ENCODE measurements at regions not wholly inside any gene's neighbourhood (a gene's known extent, or its start where the extent isn't known, plus 50 kb on each side); places are given as distances from the start of the nearest gene placed in this dataset.
"Not testable (repeated sequence)": the region's sequence is repeated elsewhere in the genome, so short reads cannot be mapped to it uniquely, and the experiment has no call there.

GRCh38 chr5:30385754-30386153 lies 807.7 kb upstream of the CDH6 start:
- Mint-ChIP-seq H3K4me3 (ENCODE audit: unreplicated experiment) (no peak overlapping the region), H3K27ac (ENCODE audit: unreplicated experiment) (no peak overlapping the region), H3K36me3 (ENCODE audit: low read depth) (no peaks in the 10 kb centered on the region), H3K4me1 (ENCODE audit: low read depth) (peaks cover 7% of the 10 kb centered on the region), H3K9me3 (ENCODE audit: low read depth) (peaks cover 6% of the 10 kb centered on the region), H3K27me3 (ENCODE audit: low read depth) (no peaks in the 10 kb centered on the region)
- TF ChIP-seq CTCF (IDR thresholded peaks at IDR 0.05): no peak
- DNase-seq (ENCODE audit: low spot score): no peak

DNA sequence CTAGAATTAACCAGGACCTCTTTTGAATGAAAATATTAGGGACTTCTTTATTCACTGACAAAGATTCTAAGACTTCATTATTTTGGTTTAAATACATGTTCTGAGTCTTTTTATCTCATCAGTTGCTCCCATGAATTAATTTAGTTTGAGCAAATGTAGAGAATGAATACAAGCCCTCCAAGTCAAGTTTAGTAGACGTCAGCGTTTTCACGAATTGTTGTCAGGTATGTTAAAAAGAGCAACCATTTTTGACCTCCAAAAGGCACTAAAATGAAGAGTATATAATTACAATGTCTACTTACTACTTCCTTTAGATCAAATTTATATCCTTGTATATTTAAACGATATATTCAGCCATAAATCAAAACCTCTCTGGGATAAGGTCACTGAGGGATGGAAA lies 809.3 kb upstream of the CDH6 start:
- H3K9me3 Mint-ChIP-seq (ENCODE audit: low read depth): peaks cover 6% of the 10 kb centered on the region
- H3K27me3 Mint-ChIP-seq (ENCODE audit: low read depth): no peaks in the 10 kb centered on the region

DNA sequence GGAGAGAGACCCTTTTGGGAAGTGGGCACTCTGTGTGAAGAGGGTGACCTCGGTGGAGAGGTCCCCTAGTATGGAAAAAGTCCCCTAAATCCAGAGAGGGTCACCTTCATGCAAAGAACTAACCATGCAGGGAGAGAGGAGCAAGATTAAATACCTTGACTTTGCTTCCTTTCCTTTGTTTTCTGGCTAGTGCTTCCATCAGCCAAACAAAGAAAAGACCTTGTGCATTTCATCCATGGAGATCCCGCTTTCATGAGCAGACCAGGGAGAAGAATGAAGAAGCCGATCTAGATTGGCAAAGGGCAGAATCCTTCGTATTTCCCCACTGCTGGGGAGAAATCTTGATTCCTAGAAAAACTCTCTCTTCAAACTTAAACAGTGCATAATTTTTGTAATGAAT lies 813.3 kb upstream of the CDH6 start:
- Mint-ChIP-seq H3K36me3 (ENCODE audit: low read depth) (no peaks in the 10 kb centered on the region), H3K4me3 (ENCODE audit: unreplicated experiment) (no peak overlapping the region), H3K27me3 (ENCODE audit: low read depth) (no peaks in the 10 kb centered on the region), H3K4me1 (ENCODE audit: low read depth) (no peaks in the 10 kb centered on the region), H3K27ac (ENCODE audit: unreplicated experiment) (no peak overlapping the region), H3K9me3 (ENCODE audit: low read depth) (peaks cover 12% of the 10 kb centered on the region)
- no peak for TF ChIP-seq CTCF (IDR thresholded peaks at IDR 0.05)
- DNase-seq (ENCODE audit: low spot score): no peak

More for the DNA sequence above, 809.3 kb upstream of the CDH6 start:
- H3K4me3 Mint-ChIP-seq (ENCODE audit: unreplicated experiment): no peak overlapping the region
- no peaks in the 10 kb centered on the region for H3K36me3 Mint-ChIP-seq (ENCODE audit: low read depth)
- no peak overlapping the region for H3K27ac Mint-ChIP-seq (ENCODE audit: unreplicated experiment)
- no peak for TF ChIP-seq CTCF (IDR thresholded peaks at IDR 0.05)
- no peaks in the 10 kb centered on the region for H3K4me1 Mint-ChIP-seq (ENCODE audit: low read depth)
- no peak for DNase-seq (ENCODE audit: low spot score)

- Mint-ChIP-seq H3K27ac (ENCODE audit: unreplicated experiment) (no peak overlapping the region), H3K27me3 (ENCODE audit: low read depth) (no peaks in the 10 kb centered on the region), H3K36me3 (ENCODE audit: low read depth) (no peaks in the 10 kb centered on the region), H3K9me3 (ENCODE audit: low read depth) (peaks cover 12% of the 10 kb centered on the region), H3K4me3 (ENCODE audit: unreplicated experiment) (no peak overlapping the region), H3K4me1 (ENCODE audit: low read depth) (no peaks in the 10 kb centered on the region)
- TF ChIP-seq CTCF (IDR thresholded peaks at IDR 0.05): no peak
- no peak for DNase-seq (ENCODE audit: low spot score)
Observed at GRCh38 chr5:30376848-30377247, 816.6 kb upstream of the CDH6 start.

DNA sequence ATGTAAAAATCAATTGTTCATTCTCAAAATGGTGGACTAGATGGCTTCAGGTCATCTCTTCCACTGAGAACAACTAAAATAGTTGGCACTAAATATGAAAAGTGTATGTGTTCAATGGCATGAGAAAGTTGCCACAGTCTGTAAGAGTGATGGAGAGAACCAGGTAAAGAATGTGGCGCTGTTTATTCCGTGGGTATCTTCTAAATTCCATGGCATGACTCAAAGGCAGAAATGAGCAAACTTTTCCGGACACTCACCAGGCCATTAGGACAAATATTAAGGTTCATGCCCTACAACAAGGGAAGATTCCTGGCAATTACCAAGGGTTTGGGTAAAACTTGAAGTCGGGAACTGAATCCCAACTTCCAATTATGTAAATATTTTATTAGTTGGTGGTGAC lies 825.4 kb upstream of the CDH6 start:
- H3K9me3 Mint-ChIP-seq (ENCODE audit: low read depth): peaks cover 18% of the 10 kb centered on the region
- TF ChIP-seq CTCF (IDR thresholded peaks at IDR 0.05): no peak

GRCh38 chr5:30365031-30365430 lies 828.5 kb upstream of the CDH6 start:
- not testable (repeated sequence) for H3K4me1 Mint-ChIP-seq (ENCODE audit: low read depth); H3K27ac Mint-ChIP-seq (ENCODE audit: unreplicated experiment); H3K4me3 Mint-ChIP-seq (ENCODE audit: unreplicated experiment); H3K27me3 Mint-ChIP-seq (ENCODE audit: low read depth); DNase-seq (ENCODE audit: low spot score)
- Mint-ChIP-seq H3K36me3 (ENCODE audit: low read depth) (peaks cover 14% of the 10 kb centered on the region), H3K9me3 (ENCODE audit: low read depth) (peaks cover 39% of the 10 kb centered on the region)

More for the DNA sequence above, 825.4 kb upstream of the CDH6 start:
- no peak for DNase-seq (ENCODE audit: low spot score)
- Mint-ChIP-seq H3K27ac (ENCODE audit: unreplicated experiment) (no peak overlapping the region), H3K27me3 (ENCODE audit: low read depth) (no peaks in the 10 kb centered on the region), H3K4me3 (ENCODE audit: unreplicated experiment) (no peak overlapping the region), H3K36me3 (ENCODE audit: low read depth) (peaks cover 6% of the 10 kb centered on the region), H3K4me1 (ENCODE audit: low read depth) (peaks cover 2% of the 10 kb centered on the region)
